B cell (primary cell): ENCODE measurements at regions not wholly inside any gene's neighbourhood (a gene's known extent, or its start where the extent isn't known, plus 50 kb on each side); places are given as distances from the start of the nearest gene placed in this dataset.

Experiments
- ATAC-seq: fragments of 200-7000 bp; cut with Tn5 transposase; one replicate; pipeline ENCODE4 v1.10.0; 2021; ENCODE audit warnings: low read depth, mild to moderate bottlenecking, moderate number of reproducible peaks, moderate library complexity
- CTCF ChIA-PET: fragments of 350-600 bp; sonication (Branson Sonifier 250); formaldehyde crosslinking; loops from one replicate; lab custom pipeline; 2021; ENCODE audit warnings: antibody characterized with exemption, inconsistent platforms; lab: Charles Lee
- POLR2A ChIA-PET: fragments of 350-600 bp; sonication (Branson Sonifier 250); formaldehyde crosslinking; loops from one replicate; lab custom pipeline; 2021; ENCODE audit warnings: antibody characterized with exemption; lab: Charles Lee
- DNase-seq: peaks from one replicate; pipeline ENCODE4 v3.0.0; 2013
- H2AFZ ChIP-seq: 2 replicates; pipeline ENCODE4 v1.6.1; 2012; ENCODE audit warnings: mild to moderate bottlenecking, low read depth, low read length; ENCODE audit not compliant: insufficient read depth, poor library complexity, severe bottlenecking
- H3K27ac ChIP-seq, 2 donors: 1 replicate in 1 of 2; 2 replicates in 1 of 2; pipeline ENCODE4 v1.5.1; 2012 to 2013; ENCODE audit warnings: low read length in 2 of 2, mild to moderate bottlenecking in 2 of 2, moderate library complexity in 1 of 2
- H3K27me3 ChIP-seq, 4 experiments: fragments of 200-600 bp in 1 of 4; sonication (generic) in 1 of 4; replicated peaks in 1 of 4; 1 replicate in 2 of 4; 2 replicates in 2 of 4; pipeline versions ENCODE4 v1.6.1 to v1.7.0; 2013 to 2016; ENCODE audit warnings: low read length in 3 of 4, mild to moderate bottlenecking in 2 of 4, mixed read lengths in 1 of 4, moderate library complexity in 1 of 4; ENCODE audit not compliant: insufficient read depth in 4 of 4, control insufficient read depth in 3 of 4; ENCODE audit errors: control extremely low read depth in 1 of 4
- H3K36me3 ChIP-seq, 2 experiments: replicated peaks in 1 of 2; 1 replicate in 1 of 2; 2 replicates in 1 of 2; pipeline versions ENCODE4 v1.6.1 to v1.7.1; 2013; ENCODE audit warnings: low read length in 1 of 2; ENCODE audit not compliant: insufficient read depth in 2 of 2, control insufficient read depth in 1 of 2; ENCODE audit errors: control extremely low read depth in 1 of 2, extremely low read depth in 1 of 2
- H3K4me1 ChIP-seq, 2 donors: fragments of 200-600 bp in 1 of 2; sonication (generic) in 1 of 2; 1 replicate in 1 of 2; 2 replicates in 1 of 2; pipeline versions ENCODE4 v1.5.1 to v1.6.1; 2013 to 2017; ENCODE audit warnings: low read length in 2 of 2; ENCODE audit not compliant: control insufficient read depth in 2 of 2, insufficient read depth in 2 of 2
- H3K4me2 ChIP-seq: replicated peaks from 2 replicates; pipeline ENCODE3; 2012; ENCODE audit warnings: mild to moderate bottlenecking, low read depth, low read length; ENCODE audit not compliant: poor library complexity, severe bottlenecking
- H3K4me3 ChIP-seq, 5 experiments: fragments of 200-600 bp in 1 of 5; sonication (generic) in 1 of 5; 1 replicate in 3 of 5; 2 replicates in 2 of 5; pipeline versions ENCODE4 v1.5.1 to v1.7.0; 2011 to 2016; ENCODE audit warnings: low read length in 4 of 5, mild to moderate bottlenecking in 4 of 5, low read depth in 2 of 5, control low read depth in 1 of 5, moderate library complexity in 1 of 5; ENCODE audit not compliant: insufficient read depth in 1 of 5; ENCODE audit errors: control extremely low read depth in 1 of 5, extremely low read depth in 1 of 5
- H3K79me2 ChIP-seq: fragments of 200-600 bp; sonication (generic); one replicate; pipeline ENCODE4 v1.6.0; 2016; ENCODE audit warnings: low read length; ENCODE audit not compliant: control insufficient read depth, insufficient read depth
- H3K9ac ChIP-seq: fragments of 200-600 bp; sonication (generic); 2 replicates; pipeline ENCODE4 v1.6.1; 2017; ENCODE audit warnings: mild to moderate bottlenecking, low read length, moderate library complexity
- H3K9me3 ChIP-seq, 3 donors: one replicate each; pipeline versions ENCODE4 v1.6.1 to v1.7.1; 2013; ENCODE audit warnings: low read length in 2 of 3; ENCODE audit not compliant: control insufficient read depth in 2 of 3, insufficient read depth in 1 of 3; ENCODE audit errors: control extremely low read depth in 1 of 3
- H4K20me1 ChIP-seq: 2 replicates; pipeline ENCODE4 v1.6.0; 2012; ENCODE audit warnings: mild to moderate bottlenecking, low read length; ENCODE audit not compliant: insufficient read depth, control insufficient read depth, poor library complexity, severe bottlenecking
- H3K27ac Mint-ChIP-seq: one replicate; pipeline ENCODE4 v1.8.0; 2021; ENCODE audit warnings: mixed read lengths
- H3K27me3 Mint-ChIP-seq: one replicate; pipeline ENCODE4 v1.8.0; 2021; ENCODE audit warnings: mixed read lengths
- H3K4me1 Mint-ChIP-seq: one replicate; pipeline ENCODE4 v1.8.0; 2021; ENCODE audit warnings: mixed read lengths
- H3K4me3 Mint-ChIP-seq: one replicate; pipeline ENCODE4 v1.8.0; 2021; ENCODE audit warnings: mixed read lengths
- H3K9me3 Mint-ChIP-seq: one replicate; pipeline ENCODE4 v1.8.0; 2022; ENCODE audit warnings: mixed read lengths; ENCODE audit not compliant: insufficient read depth
- EZH2 ChIP-seq: IDR thresholded peaks from 2 replicates; pipeline ENCODE4 v1.6.1; 2012; ENCODE audit warnings: borderline replicate concordance, low read depth, mild to moderate bottlenecking, moderate library complexity, low read length; ENCODE audit not compliant: insufficient read depth, poor library complexity, severe bottlenecking
- WGBS: methylation state at CpG from one replicate; pipeline ENCODE4 v1.1.5; 2013; ENCODE audit warnings: missing lambda C conversion rate; ENCODE audit not compliant: insufficient coverage; 5-methylcytosine and 5-hydroxymethylcytosine counted together
- intact Hi-C: fragments of 100-400 bp; cut with micrococcal nuclease; formaldehyde crosslinking; loops from one replicate; pipeline ENCODE4 v1.10.0; 2022
- TF ChIP-seq, protein P1 (sequence below): fragments of 200-600 bp; IDR thresholded peaks from one replicate; pipeline ENCODE4 v1.8.0; 2022; ENCODE audit warnings: antibody characterized with exemption, mild to moderate bottlenecking

DNA sequence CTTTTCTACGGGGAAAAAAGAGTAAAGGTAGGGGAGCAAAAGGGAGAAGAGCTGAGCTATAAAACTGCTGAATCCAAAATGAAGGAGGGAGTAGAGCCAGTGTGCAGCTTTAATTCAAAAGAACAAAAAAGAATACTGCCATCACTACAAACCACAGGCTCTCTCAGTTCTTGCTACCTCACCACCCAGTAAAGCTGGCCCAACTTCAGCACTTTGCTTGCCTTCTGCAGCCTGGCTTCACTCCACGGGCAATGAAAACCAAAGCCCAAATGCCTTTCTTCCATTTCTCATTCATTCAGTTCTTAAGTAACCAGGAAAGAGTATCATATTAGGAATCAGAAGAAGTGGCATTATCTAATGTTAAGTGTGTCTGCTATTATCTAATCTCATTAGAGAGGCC lies 376.8 kb downstream of the BCOR start:
- no CpG with 5 or more reads among the region's 2 CpGs for WGBS
- Histone ChIP-seq H3K4me2 (no peak overlapping the region), H3K27ac (no peak overlapping the region), H3K4me3 (no peak overlapping the region), H3K36me3 (no peaks in the 10 kb centered on the region), H2AFZ (no peak overlapping the region), H3K9ac (no peak overlapping the region), H3K79me2 (no peaks in the 10 kb centered on the region), H3K9me3 (no peaks in the 10 kb centered on the region), H3K4me1 (no peaks in the 10 kb centered on the region), H4K20me1 (no peaks in the 10 kb centered on the region), H3K27me3 (peaks cover 0 to 2% (median 0%) of the 10 kb centered on the region in 4 experiments)
- CTCF ChIA-PET, result interaction anchor here (0.8 kb wide), 1 partner anchor 10 kb away, joined by 3 read pairs; no protein-coding TSS in a partner anchor
- intact Hi-C loops, result no loop called here
- peaks cover 24% of the 10 kb centered on the region for H3K27me3 Mint-ChIP-seq
- no peak overlapping the region for H3K27ac Mint-ChIP-seq
- no peaks in the 10 kb centered on the region for H3K9me3 Mint-ChIP-seq
- POLR2A ChIA-PET, result no interaction called here
- TF ChIP-seq EZH2, result no peak
- TF ChIP-seq, protein P1, sequence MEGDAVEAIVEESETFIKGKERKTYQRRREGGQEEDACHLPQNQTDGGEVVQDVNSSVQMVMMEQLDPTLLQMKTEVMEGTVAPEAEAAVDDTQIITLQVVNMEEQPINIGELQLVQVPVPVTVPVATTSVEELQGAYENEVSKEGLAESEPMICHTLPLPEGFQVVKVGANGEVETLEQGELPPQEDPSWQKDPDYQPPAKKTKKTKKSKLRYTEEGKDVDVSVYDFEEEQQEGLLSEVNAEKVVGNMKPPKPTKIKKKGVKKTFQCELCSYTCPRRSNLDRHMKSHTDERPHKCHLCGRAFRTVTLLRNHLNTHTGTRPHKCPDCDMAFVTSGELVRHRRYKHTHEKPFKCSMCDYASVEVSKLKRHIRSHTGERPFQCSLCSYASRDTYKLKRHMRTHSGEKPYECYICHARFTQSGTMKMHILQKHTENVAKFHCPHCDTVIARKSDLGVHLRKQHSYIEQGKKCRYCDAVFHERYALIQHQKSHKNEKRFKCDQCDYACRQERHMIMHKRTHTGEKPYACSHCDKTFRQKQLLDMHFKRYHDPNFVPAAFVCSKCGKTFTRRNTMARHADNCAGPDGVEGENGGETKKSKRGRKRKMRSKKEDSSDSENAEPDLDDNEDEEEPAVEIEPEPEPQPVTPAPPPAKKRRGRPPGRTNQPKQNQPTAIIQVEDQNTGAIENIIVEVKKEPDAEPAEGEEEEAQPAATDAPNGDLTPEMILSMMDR, result no peak
- ATAC-seq, result no peak
- no peak overlapping the region for H3K4me3 Mint-ChIP-seq
- DNase-seq, result no peak
- H3K4me1 Mint-ChIP-seq, result no peaks in the 10 kb centered on the region

DNA sequence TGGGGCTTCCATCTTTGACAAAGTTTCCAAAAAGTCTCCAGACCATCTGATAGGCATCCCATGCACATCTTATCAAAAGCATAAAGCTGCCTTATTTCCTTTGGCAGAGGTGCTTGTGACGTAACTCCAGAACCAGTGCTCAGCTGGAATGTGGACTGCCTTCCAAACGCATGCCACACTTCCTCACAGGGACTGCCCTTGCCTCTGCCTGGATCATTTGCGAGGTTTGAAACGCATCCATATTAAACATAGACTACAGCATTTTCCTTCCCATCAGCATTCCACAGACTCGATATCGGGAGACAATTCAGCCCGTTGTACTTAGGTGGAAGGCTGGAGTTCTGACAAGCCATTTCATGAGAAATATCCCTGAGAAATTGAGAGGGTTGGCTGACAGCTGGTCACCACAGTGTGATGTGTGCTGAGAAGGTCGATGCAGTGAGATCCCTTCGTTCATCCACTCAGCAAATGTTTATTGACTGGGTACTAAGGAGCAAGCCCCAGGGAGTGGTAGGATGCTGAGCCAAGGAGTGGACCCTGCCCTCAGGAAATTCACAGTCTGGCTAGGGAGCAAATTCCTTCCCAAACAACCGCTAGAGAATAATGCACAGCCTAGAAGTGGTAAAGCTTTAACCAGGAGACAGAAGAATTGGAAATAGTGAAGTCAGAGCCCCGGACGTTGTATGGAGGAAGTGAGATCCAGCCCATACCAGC lies 376.0 kb downstream of the BCOR start:
- Histone ChIP-seq H4K20me1 (no peaks in the 10 kb centered on the region), H3K27me3 (peaks cover 0 to 2% (median 0%) of the 10 kb centered on the region in 4 experiments), H3K9ac (no peak overlapping the region), H3K4me1 (no peaks in the 10 kb centered on the region), H2AFZ (no peak overlapping the region), H3K27ac (no peak overlapping the region), H3K79me2 (no peaks in the 10 kb centered on the region), H3K4me3 (no peak overlapping the region), H3K9me3 (no peaks in the 10 kb centered on the region), H3K4me2 (no peak overlapping the region), H3K36me3 (no peaks in the 10 kb centered on the region)
- 100% methylated on average over 1 of the region's 12 CpGs for WGBS
- ChIA-PET POLR2A (no interaction called here), CTCF (no interaction called here)
- peaks cover 24% of the 10 kb centered on the region for H3K27me3 Mint-ChIP-seq
- H3K9me3 Mint-ChIP-seq, result no peaks in the 10 kb centered on the region
- intact Hi-C loops, result no loop called here
- TF ChIP-seq, protein P1, result no peak
- no peak for TF ChIP-seq EZH2
- no peak for DNase-seq
- no peaks in the 10 kb centered on the region for H3K4me1 Mint-ChIP-seq
- ATAC-seq, result no peak
- no peak overlapping the region for H3K27ac Mint-ChIP-seq
- H3K4me3 Mint-ChIP-seq, result no peak overlapping the region
